AG10803 (cell line): ENCODE measurements at regions not wholly inside any gene's neighbourhood (a gene's known extent, or its start where the extent isn't known, plus 50 kb on each side); places are given as distances from the start of the nearest gene placed in this dataset.
"Not testable (repeated sequence)": the region's sequence is repeated elsewhere in the genome, so short reads cannot be mapped to it uniquely, and the experiment has no call there.

Experiments
- DNase-seq: peaks from one replicate; pipeline ENCODE4 v3.0.0; 2010; ENCODE audit warnings: low read depth
- H3K4me3 ChIP-seq: 2 replicates; pipeline ENCODE4 v1.5.1; 2011; ENCODE audit warnings: mild to moderate bottlenecking, low read length, control low read depth
- CTCF ChIP-seq: conservative IDR thresholded peaks from 2 replicates; pipeline ENCODE4 v1.5.1; 2011; ENCODE audit warnings: mild to moderate bottlenecking, low read length, control low read depth, inconsistent platforms

- TF ChIP-seq CTCF = no peak
- no peak for DNase-seq
- no peak overlapping the region for H3K4me3 ChIP-seq
Measured at GRCh38 chr10:28367413-28367812, 64.5 kb upstream of the MPP7 start.

- no peak for TF ChIP-seq CTCF
- no peak for DNase-seq
- no peak overlapping the region for H3K4me3 ChIP-seq
Measured at GRCh38 chr10:28367929-28368484, 65.1 kb upstream of the MPP7 start.

- TF ChIP-seq CTCF = no peak
- DNase-seq = no peak
Measured at GRCh38 chr10:28370107-28370835, 67.4 kb upstream of the MPP7 start.

GRCh38 chr10:28371638-28372037 lies 68.8 kb upstream of the MPP7 start:
- not testable (repeated sequence) for DNase-seq, H3K4me3 ChIP-seq

More at GRCh38 chr10:28370107-28370835, 67.4 kb upstream of the MPP7 start:
- no peak overlapping the region for H3K4me3 ChIP-seq

- no peak for TF ChIP-seq CTCF
- H3K4me3 ChIP-seq = no peak overlapping the region
- no peak for DNase-seq
Measured at GRCh38 chr10:28374036-28374435, 71.2 kb upstream of the MPP7 start.

- DNase-seq = peak; percentile 18
- no peak overlapping the region for H3K4me3 ChIP-seq
Measured at GRCh38 chr10:28375399-28376354, 72.8 kb upstream of the MPP7 start.

More at GRCh38 chr10:28375399-28376354, 72.8 kb upstream of the MPP7 start:
- TF ChIP-seq CTCF = no peak
